ENCODE measurements at regions not wholly inside any gene's neighbourhood (a gene's known extent, or its start where the extent isn't known, plus 50 kb on each side); places are given as distances from the start of the nearest gene placed in this dataset.

- no peak for TF ChIP-seq CTCF (conservative IDR thresholded peaks at IDR 0.05)
- no peak for TF ChIP-seq EZH2 (IDR thresholded peaks at IDR 0.05; ENCODE audit: low read depth)
Observed at GRCh38 chr3:118088696-118089095, 946.0 kb downstream of the IGSF11 start.

Data from PC-9 (cell line).